ENCODE measurements at regions not wholly inside any gene's neighbourhood (a gene's known extent, or its start where the extent isn't known, plus 50 kb on each side); places are given as distances from the start of the nearest gene placed in this dataset.

- TF ChIP-seq EZH2phosphoT487 (IDR thresholded peaks at IDR 0.05; ENCODE audit: low read depth) (no peak), CTCF (IDR thresholded peaks at IDR 0.05; ENCODE audit: low read depth, low read length) (no peak)
- H3K36me3 ChIP-seq (replicated peaks; ENCODE audit: low read depth, low read length): no peaks in the 10 kb centered on the region
- H3K4me1 ChIP-seq (ENCODE audit: low read length): no peaks in the 10 kb centered on the region
- no peak overlapping the region for H3K9ac ChIP-seq (ENCODE audit: low read length)
- no peak overlapping the region for H3K4me3 ChIP-seq (ENCODE audit: low read length)
- H4K20me1 ChIP-seq (ENCODE audit: insufficient read depth, low read length): no peaks in the 10 kb centered on the region
- H3K4me2 ChIP-seq (ENCODE audit: low read length): no peak overlapping the region
- H3K27ac ChIP-seq (ENCODE audit: low read length): no peak overlapping the region
- no peaks in the 10 kb centered on the region for H3K79me2 ChIP-seq (ENCODE audit: low read length)
- H3K9me3 ChIP-seq (ENCODE audit: insufficient read depth, low read length): no peaks in the 10 kb centered on the region
- no peak overlapping the region for H2AFZ ChIP-seq (ENCODE audit: low read depth, low read length)
- no peaks in the 10 kb centered on the region for H3K27me3 ChIP-seq (ENCODE audit: low read depth, low read length)
Measured at GRCh38 chr5:39829441-39829840, 404.7 kb upstream of the DAB2 start.

- no peaks in the 10 kb centered on the region for H3K36me3 ChIP-seq (replicated peaks; ENCODE audit: low read depth, low read length)
Measured at GRCh38 chr5:39826051-39826450, 401.3 kb upstream of the DAB2 start.

GRCh38 chr5:39825301-39825700 lies 400.5 kb upstream of the DAB2 start:
- Histone ChIP-seq H3K79me2 (ENCODE audit: low read length) (no peaks in the 10 kb centered on the region), H3K4me3 (ENCODE audit: low read length) (no peak overlapping the region), H3K4me2 (ENCODE audit: low read length) (no peak overlapping the region), H3K4me1 (ENCODE audit: low read length) (peaks cover 4% of the 10 kb centered on the region; the same call in 1 of the 2 replicates), H2AFZ (ENCODE audit: low read depth, low read length) (no peak overlapping the region), H4K20me1 (ENCODE audit: insufficient read depth, low read length) (no peaks in the 10 kb centered on the region), H3K9me3 (ENCODE audit: insufficient read depth, low read length) (no peaks in the 10 kb centered on the region), H3K9ac (ENCODE audit: low read length) (no peak overlapping the region), H3K27me3 (ENCODE audit: low read depth, low read length) (no peaks in the 10 kb centered on the region), H3K36me3 (replicated peaks; ENCODE audit: low read depth, low read length) (no peaks in the 10 kb centered on the region), H3K27ac (ENCODE audit: low read length) (no peak overlapping the region)
- TF ChIP-seq EZH2phosphoT487 (IDR thresholded peaks at IDR 0.05; ENCODE audit: low read depth) (no peak), CTCF (IDR thresholded peaks at IDR 0.05; ENCODE audit: low read depth, low read length) (no peak)

More at GRCh38 chr5:39826051-39826450, 401.3 kb upstream of the DAB2 start:
- Histone ChIP-seq H3K27me3 (ENCODE audit: low read depth, low read length) (no peaks in the 10 kb centered on the region), H3K4me2 (ENCODE audit: low read length) (no peak overlapping the region), H3K79me2 (ENCODE audit: low read length) (no peaks in the 10 kb centered on the region), H4K20me1 (ENCODE audit: insufficient read depth, low read length) (no peaks in the 10 kb centered on the region), H3K27ac (ENCODE audit: low read length) (no peak overlapping the region), H2AFZ (ENCODE audit: low read depth, low read length) (no peak overlapping the region), H3K4me1 (ENCODE audit: low read length) (peaks cover 3% of the 10 kb centered on the region; the same call in 1 of the 2 replicates), H3K9ac (ENCODE audit: low read length) (no peak overlapping the region), H3K4me3 (ENCODE audit: low read length) (no peak overlapping the region), H3K9me3 (ENCODE audit: insufficient read depth, low read length) (no peaks in the 10 kb centered on the region)
- TF ChIP-seq EZH2phosphoT487 (IDR thresholded peaks at IDR 0.05; ENCODE audit: low read depth): no peak
- no peak for TF ChIP-seq CTCF (IDR thresholded peaks at IDR 0.05; ENCODE audit: low read depth, low read length)

- Histone ChIP-seq H3K27ac (ENCODE audit: low read length) (no peak overlapping the region), H2AFZ (ENCODE audit: low read depth, low read length) (no peak overlapping the region), H3K9me3 (ENCODE audit: insufficient read depth, low read length) (no peaks in the 10 kb centered on the region), H3K4me3 (ENCODE audit: low read length) (no peak overlapping the region), H3K4me2 (ENCODE audit: low read length) (no peak overlapping the region), H4K20me1 (ENCODE audit: insufficient read depth, low read length) (no peaks in the 10 kb centered on the region), H3K4me1 (ENCODE audit: low read length) (peaks cover 4% of the 10 kb centered on the region; the same call in 1 of the 2 replicates), H3K27me3 (ENCODE audit: low read depth, low read length) (no peaks in the 10 kb centered on the region), H3K36me3 (replicated peaks; ENCODE audit: low read depth, low read length) (no peaks in the 10 kb centered on the region), H3K79me2 (ENCODE audit: low read length) (no peaks in the 10 kb centered on the region), H3K9ac (ENCODE audit: low read length) (no peak overlapping the region)
- TF ChIP-seq EZH2phosphoT487 (IDR thresholded peaks at IDR 0.05; ENCODE audit: low read depth): no peak
- no peak for TF ChIP-seq CTCF (IDR thresholded peaks at IDR 0.05; ENCODE audit: low read depth, low read length)
Measured at GRCh38 chr5:39822020-39822419, 397.2 kb upstream of the DAB2 start.

Data from OCI-LY3 (cell line).